H1 (cell line): ENCODE measurements at regions not wholly inside any gene's neighbourhood (a gene's known extent, or its start where the extent isn't known, plus 50 kb on each side); places are given as distances from the start of the nearest gene placed in this dataset.

ENCODE experiments used
- CTCF ChIA-PET: fragments of 300-600 bp; sonication (Branson Sonifier 250); formaldehyde crosslinking; loops from one replicate; lab custom pipeline; 2021; ENCODE audit not compliant: partially characterized antibody; lab: Charles Lee
- POLR2A ChIA-PET: fragments of 300-600 bp; sonication (Branson Sonifier 250); formaldehyde crosslinking; loops from one replicate; lab custom pipeline; 2021; ENCODE audit warnings: inconsistent platforms; ENCODE audit not compliant: partially characterized antibody; lab: Charles Lee
- DNase-seq, 2 experiments: peaks; one replicate each; pipeline versions ENCODE4 v3.0.0 to v3.0.0-alpha.2; 2010 to 2022; ENCODE audit warnings: low spot score in 2 of 2, low read depth in 1 of 2, mixed read lengths in 1 of 2
- FAIRE-seq: peaks from 2 replicates; lab custom pipeline; 2011; peaks lifted over from hg19 to GRCh38; lab: Jason Lieb, UNC
- H2AFZ ChIP-seq: 2 replicates; pipeline ENCODE4 v1.8.1; 2012; ENCODE audit warnings: low read length, inconsistent platforms
- H2AK5ac ChIP-seq: 2 replicates; pipeline ENCODE4 v1.6.1; 2013; ENCODE audit warnings: low read depth, low read length
- H2BK120ac ChIP-seq: replicated peaks from 2 replicates; pipeline ENCODE3; 2013; ENCODE audit warnings: low read depth, low read length, inconsistent platforms
- H2BK12ac ChIP-seq: 2 replicates; pipeline ENCODE4 v1.6.1; 2013; ENCODE audit warnings: low read depth, low read length
- H2BK15ac ChIP-seq: 2 replicates; pipeline ENCODE4 v1.6.1; 2013; ENCODE audit warnings: low read length
- H2BK20ac ChIP-seq: 2 replicates; pipeline ENCODE4 v1.6.1; 2013; ENCODE audit warnings: low read length
- H2BK5ac ChIP-seq: 2 replicates; pipeline ENCODE4 v1.6.1; 2013; ENCODE audit warnings: low read depth, low read length
- H3K14ac ChIP-seq: 2 replicates; pipeline ENCODE4 v1.6.1; 2013; ENCODE audit warnings: inconsistent platforms; ENCODE audit not compliant: insufficient read length
- H3K18ac ChIP-seq: 2 replicates; pipeline ENCODE4 v1.6.1; 2013; ENCODE audit warnings: low read length; ENCODE audit errors: extremely low read depth
- H3K23ac ChIP-seq: 2 replicates; pipeline ENCODE4 v1.6.1; 2013; ENCODE audit warnings: inconsistent platforms; ENCODE audit not compliant: insufficient read length
- H3K23me2 ChIP-seq: 2 replicates; pipeline ENCODE4 v1.6.1; 2013; ENCODE audit warnings: low read depth, low read length
- H3K27ac ChIP-seq: 2 replicates; pipeline ENCODE4 v1.6.1; 2011; ENCODE audit warnings: low read depth, low read length, inconsistent platforms
- H3K27me3 ChIP-seq, 4 experiments: replicated peaks in 1 of 4; 1 replicate in 1 of 4; 2 replicates in 3 of 4; pipeline versions ENCODE4 v1.6.1 to v1.8.1; 2011 to 2013; ENCODE audit warnings: low read length in 3 of 4, mild to moderate bottlenecking in 3 of 4, inconsistent platforms in 2 of 4, mixed read lengths in 2 of 4, moderate library complexity in 1 of 4; ENCODE audit not compliant: control insufficient read depth in 3 of 4, insufficient read depth in 3 of 4; ENCODE audit errors: extremely low read depth in 1 of 4
- H3K36me3 ChIP-seq, 4 experiments: 2 replicates each; pipeline versions ENCODE4 v1.6.1 to v1.8.1; 2011 to 2013; ENCODE audit warnings: mild to moderate bottlenecking in 4 of 4, low read length in 3 of 4, moderate library complexity in 2 of 4, control low read depth in 1 of 4, inconsistent platforms in 1 of 4; ENCODE audit not compliant: insufficient read depth in 4 of 4, control insufficient read depth in 2 of 4
- H3K4ac ChIP-seq: replicated peaks from 2 replicates; pipeline ENCODE3; 2013; ENCODE audit warnings: low read length, low read depth, mixed read lengths, inconsistent platforms; ENCODE audit not compliant: insufficient read length
- H3K4me1 ChIP-seq, 4 experiments: replicated peaks in 1 of 4; 1 replicate in 1 of 4; 2 replicates in 3 of 4; pipeline versions ENCODE4 v1.6.1 to v1.8.1; 2011 to 2013; ENCODE audit warnings: low read length in 3 of 4, inconsistent platforms in 2 of 4, mixed read lengths in 1 of 4; ENCODE audit not compliant: insufficient read depth in 4 of 4, control insufficient read depth in 3 of 4
- H3K4me2 ChIP-seq, 2 experiments: 2 replicates each; pipeline versions ENCODE4 v1.6.1 to v1.8.1; 2011 to 2013; ENCODE audit warnings: low read depth in 2 of 2, low read length in 2 of 2, control low read depth in 1 of 2, inconsistent platforms in 1 of 2, mild to moderate bottlenecking in 1 of 2; ENCODE audit not compliant: insufficient read depth in 1 of 2
- H3K4me3 ChIP-seq, 4 experiments: fragments of 200-600, 300-600 bp in 1 of 4; sonication (generic), shearing (Covaris generic), sonication (Bioruptor Twin) in 1 of 4; 2 replicates each; pipeline versions ENCODE4 v1.5.1 to v1.8.1; 2011 to 2016; ENCODE audit warnings: low read length in 4 of 4, low read depth in 3 of 4, control low read depth in 2 of 4, inconsistent platforms in 2 of 4, mild to moderate bottlenecking in 2 of 4, mixed read lengths in 1 of 4, moderate library complexity in 1 of 4; ENCODE audit not compliant: insufficient read depth in 2 of 4; ENCODE audit errors: extremely low read depth in 1 of 4
- H3K56ac ChIP-seq: replicated peaks from 2 replicates; pipeline ENCODE3; 2013; ENCODE audit warnings: low read depth, mild to moderate bottlenecking, mixed read lengths, low read length, inconsistent platforms; ENCODE audit not compliant: insufficient read length
- H3K79me1 ChIP-seq: 2 replicates; pipeline ENCODE4 v1.6.1; 2013; ENCODE audit warnings: low read depth, low read length, control low read depth
- H3K79me2 ChIP-seq, 2 experiments: 2 replicates each; pipeline versions ENCODE4 v1.6.1 to v1.8.1; 2012 to 2013; ENCODE audit warnings: low read length in 2 of 2, mild to moderate bottlenecking in 2 of 2, inconsistent platforms in 1 of 2; ENCODE audit not compliant: insufficient read depth in 2 of 2, control insufficient read depth in 1 of 2
- H3K9ac ChIP-seq, 4 experiments: replicated peaks in 1 of 4; 1 replicate in 1 of 4; 2 replicates in 3 of 4; pipeline versions ENCODE4 v1.6.1 to v1.8.1; 2011 to 2013; ENCODE audit warnings: low read depth in 3 of 4, low read length in 3 of 4, control low read depth in 2 of 4, mild to moderate bottlenecking in 2 of 4, moderate library complexity in 2 of 4, inconsistent platforms in 1 of 4; ENCODE audit errors: extremely low read depth in 1 of 4
- H3K9me3 ChIP-seq, 2 experiments: 2 replicates each; pipeline versions ENCODE4 v1.6.1 to v1.8.1; 2012 to 2013; ENCODE audit warnings: mild to moderate bottlenecking in 2 of 2, moderate library complexity in 2 of 2, control low read depth in 1 of 2, inconsistent platforms in 1 of 2, low read depth in 1 of 2, low read length in 1 of 2, mixed read lengths in 1 of 2; ENCODE audit not compliant: insufficient read depth in 2 of 2
- H4K20me1 ChIP-seq, 2 experiments: replicated peaks in 1 of 2; 2 replicates each; pipeline versions ENCODE3 to v1.8.1; 2011 to 2013; ENCODE audit warnings: inconsistent platforms in 2 of 2, low read length in 2 of 2, mild to moderate bottlenecking in 1 of 2; ENCODE audit not compliant: insufficient read depth in 2 of 2, control insufficient read depth in 1 of 2
- H4K5ac ChIP-seq: 2 replicates; pipeline ENCODE4 v1.6.1; 2013; ENCODE audit warnings: low read length, low read depth, mixed read lengths, inconsistent platforms; ENCODE audit not compliant: insufficient read length
- H4K8ac ChIP-seq: 2 replicates; pipeline ENCODE4 v1.8.0; 2013; ENCODE audit warnings: mild to moderate bottlenecking, moderate library complexity, low read length, inconsistent platforms; ENCODE audit not compliant: insufficient read depth; ENCODE audit errors: extremely low read depth
- H4K91ac ChIP-seq: replicated peaks from 2 replicates; pipeline ENCODE3; 2013; ENCODE audit warnings: low read length, mixed read lengths, inconsistent platforms; ENCODE audit not compliant: insufficient read length
- ASH2L ChIP-seq: fragments of 200-600, 300-600 bp; sonication (generic); IDR thresholded peaks from one replicate; pipeline ENCODE4 v1.7.1; 2017; ENCODE audit warnings: low read length
- BCL11A ChIP-seq, 2 experiments: IDR thresholded peaks; one replicate each; pipeline ENCODE4 v1.6.1; 2011; ENCODE audit warnings: low read depth in 2 of 2, low read length in 2 of 2, mild to moderate bottlenecking in 2 of 2
- CEBPB ChIP-seq: IDR thresholded peaks from 2 replicates; pipeline ENCODE4 v1.6.1; 2012; ENCODE audit warnings: low read depth, low read length
- CREB1 ChIP-seq: IDR thresholded peaks from 2 replicates; pipeline ENCODE4 v1.6.1; 2012; ENCODE audit warnings: inconsistent platforms
- EGR1 ChIP-seq: IDR thresholded peaks from 2 replicates; pipeline ENCODE4 v1.6.1; 2011; ENCODE audit warnings: low read depth, low read length, borderline replicate concordance
- FOSL1 ChIP-seq: IDR thresholded peaks from 2 replicates; pipeline ENCODE4 v1.6.1; 2011; ENCODE audit warnings: mild to moderate bottlenecking, low read depth, low read length, moderate library complexity; ENCODE audit not compliant: insufficient read depth
- HDAC6 ChIP-seq: IDR thresholded peaks from one replicate; pipeline ENCODE4 v1.7.1; 2012; ENCODE audit warnings: low read depth, mild to moderate bottlenecking, inconsistent platforms, low read length, moderate library complexity
- KDM4A ChIP-seq: IDR thresholded peaks from one replicate; pipeline ENCODE4 v1.7.1; 2012; ENCODE audit warnings: low read depth, mild to moderate bottlenecking, moderate library complexity, low read length, inconsistent platforms; ENCODE audit not compliant: severe bottlenecking
- RNF2 ChIP-seq: fragments of 200-900, 300-1000 bp; sonication (generic); IDR thresholded peaks from 2 replicates; pipeline ENCODE4 v1.7.1; 2016; ENCODE audit warnings: borderline replicate concordance, low read depth, mild to moderate bottlenecking, antibody characterized with exemption, low read length; ENCODE audit not compliant: poor library complexity, severe bottlenecking; ENCODE audit errors: missing control alignments
- RXRA ChIP-seq: IDR thresholded peaks from 2 replicates; pipeline ENCODE4 v1.6.1; 2011; ENCODE audit warnings: low read depth, mild to moderate bottlenecking, low read length, moderate library complexity; ENCODE audit not compliant: insufficient read depth
- SP4 ChIP-seq: IDR thresholded peaks from 2 replicates; pipeline ENCODE4 v1.6.1; 2012; ENCODE audit warnings: low read length, inconsistent platforms
- SRF ChIP-seq: IDR thresholded peaks from 2 replicates; pipeline ENCODE4 v1.6.1; 2011; ENCODE audit warnings: mild to moderate bottlenecking, low read depth, low read length, moderate library complexity
- TAF7 ChIP-seq: optimal IDR thresholded peaks from 2 replicates; pipeline ENCODE3; 2011; ENCODE audit warnings: low read depth, mild to moderate bottlenecking, inconsistent platforms, low read length, moderate library complexity, borderline replicate concordance
- WGBS, 2 experiments: shearing (Covaris generic) in 1 of 2; methylation state at CpG; one replicate each; pipeline versions ENCODE4 v1.1.6 to v1.1.7; 2013 to 2015; ENCODE audit warnings: low lambda C conversion rate in 2 of 2, mixed read lengths in 2 of 2, inconsistent platforms in 1 of 2, low coverage in 1 of 2, missing lambda C conversion rate in 1 of 2; ENCODE audit not compliant: insufficient replicate concordance in 2 of 2, insufficient coverage in 1 of 2, insufficient read length in 1 of 2; ENCODE audit errors: extremely low coverage in 1 of 2, missing lambda C conversion rate in 1 of 2; 5-methylcytosine and 5-hydroxymethylcytosine counted together
- TF ChIP-seq, protein P1 (sequence below): IDR thresholded peaks from 2 replicates; pipeline ENCODE4 v1.6.1; 2012; ENCODE audit warnings: low read length, inconsistent platforms

- POLR2A ChIA-PET = no interaction called here
- H3K79me2 ChIP-seq = no peaks in the 10 kb centered on the region
- H2BK15ac ChIP-seq = no peak overlapping the region
- no peaks in the 10 kb centered on the region for H4K20me1 ChIP-seq
- H3K23me2 ChIP-seq = no peaks in the 10 kb centered on the region; the same call in 1 of the 2 replicates
- H3K79me1 ChIP-seq = no peaks in the 10 kb centered on the region
- H3K23ac ChIP-seq = no peak overlapping the region
- no peak overlapping the region for H3K14ac ChIP-seq
- CTCF ChIA-PET = no interaction called here
- no peaks in the 10 kb centered on the region for H3K36me3 ChIP-seq
- no peak overlapping the region for H4K91ac ChIP-seq
- H3K18ac ChIP-seq = no peak overlapping the region
- FAIRE-seq = no peak
- H3K4me1 ChIP-seq = no peaks in the 10 kb centered on the region
- no peak overlapping the region for H3K27ac ChIP-seq
- H3K9ac ChIP-seq = no peak overlapping the region
- H3K9me3 ChIP-seq = no peaks in the 10 kb centered on the region
- H3K4ac ChIP-seq = no peak overlapping the region
- H2BK20ac ChIP-seq = no peak overlapping the region
- no peak overlapping the region for H3K4me3 ChIP-seq
- no peak overlapping the region for H4K5ac ChIP-seq
- no peaks in the 10 kb centered on the region for H3K27me3 ChIP-seq
- H2AFZ ChIP-seq = no peak overlapping the region
- H4K8ac ChIP-seq = no peak overlapping the region
- no peak overlapping the region for H3K56ac ChIP-seq
- 88% methylated on average over 2 of the region's 2 CpGs; no CpG with 5 or more reads in 1 of the 2 experiments for WGBS, 2 experiments
- no peak for DNase-seq
- H2BK5ac ChIP-seq = no peak overlapping the region
- H2BK12ac ChIP-seq = no peak overlapping the region
- no peak overlapping the region for H3K4me2 ChIP-seq
- no peak overlapping the region for H2AK5ac ChIP-seq
- no peak overlapping the region for H2BK120ac ChIP-seq
- no peak for TF ChIP-seq CEBPB
- no peak for TF ChIP-seq SP4
- TF ChIP-seq TAF7 = no peak
- no peak for TF ChIP-seq RNF2
- TF ChIP-seq HDAC6 = no peak
- TF ChIP-seq FOSL1 = no peak
- TF ChIP-seq, protein P1, sequence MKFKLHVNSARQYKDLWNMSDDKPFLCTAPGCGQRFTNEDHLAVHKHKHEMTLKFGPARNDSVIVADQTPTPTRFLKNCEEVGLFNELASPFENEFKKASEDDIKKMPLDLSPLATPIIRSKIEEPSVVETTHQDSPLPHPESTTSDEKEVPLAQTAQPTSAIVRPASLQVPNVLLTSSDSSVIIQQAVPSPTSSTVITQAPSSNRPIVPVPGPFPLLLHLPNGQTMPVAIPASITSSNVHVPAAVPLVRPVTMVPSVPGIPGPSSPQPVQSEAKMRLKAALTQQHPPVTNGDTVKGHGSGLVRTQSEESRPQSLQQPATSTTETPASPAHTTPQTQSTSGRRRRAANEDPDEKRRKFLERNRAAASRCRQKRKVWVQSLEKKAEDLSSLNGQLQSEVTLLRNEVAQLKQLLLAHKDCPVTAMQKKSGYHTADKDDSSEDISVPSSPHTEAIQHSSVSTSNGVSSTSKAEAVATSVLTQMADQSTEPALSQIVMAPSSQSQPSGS = no peak
- no peak for TF ChIP-seq CREB1
- TF ChIP-seq SRF = no peak
- no peak for TF ChIP-seq EGR1
- TF ChIP-seq KDM4A = no peak
- no peak for TF ChIP-seq ASH2L
- TF ChIP-seq RXRA = no peak
- no peak for TF ChIP-seq BCL11A (IDR thresholded peaks at IDR 0.05; ENCODE audit: low read depth in 2 of 2, low read length in 2 of 2)
These were observed 170.1 kb upstream of the ATP10B start for GRCh38 chr5:161022151-161022550.
